HEK293 (cell line): ENCODE measurements at regions not wholly inside any gene's neighbourhood (a gene's known extent, or its start where the extent isn't known, plus 50 kb on each side); places are given as distances from the start of the nearest gene placed in this dataset.

Experiments used
- CTCF ChIP-seq: fragments of 450-650 bp; formaldehyde crosslinking; IDR thresholded peaks from 2 replicates; pipeline ENCODE4 v1.5.1; 2016; ENCODE audit warnings: missing biosample characterization, missing genetic modification characterization
- PRDM1 ChIP-seq: fragments of 450-650 bp; formaldehyde crosslinking; IDR thresholded peaks from 2 replicates; pipeline ENCODE4; 2016; ENCODE audit warnings: missing biosample characterization, missing genetic modification characterization
- TCF7L2 ChIP-seq: IDR thresholded peaks from 2 replicates; pipeline ENCODE4 v1.6.1; 2011; ENCODE audit warnings: low read depth, mild to moderate bottlenecking, inconsistent platforms, low read length, moderate library complexity, borderline replicate concordance
- ZBTB26 ChIP-seq: fragments of 450-650 bp; formaldehyde crosslinking; optimal IDR thresholded peaks from 2 replicates; pipeline ENCODE3; 2016; ENCODE audit warnings: missing biosample characterization, mild to moderate bottlenecking, missing genetic modification characterization
- ZNF10 ChIP-seq: fragments of 450-650 bp; formaldehyde crosslinking; IDR thresholded peaks from 2 replicates; pipeline ENCODE4 v1.5.1; 2017; ENCODE audit warnings: missing biosample characterization, missing genetic modification characterization
- ZNF121 ChIP-seq: fragments of 450-650 bp; formaldehyde crosslinking; IDR thresholded peaks from 2 replicates; pipeline ENCODE4 v1.5.1; 2016; ENCODE audit warnings: missing biosample characterization, missing genetic modification characterization
- ZNF302 ChIP-seq: fragments of 450-650 bp; formaldehyde crosslinking; IDR thresholded peaks from 2 replicates; pipeline ENCODE4 v1.5.1; 2016; ENCODE audit warnings: missing biosample characterization, missing genetic modification characterization, low read depth
- ZSCAN5A ChIP-seq: fragments of 450-650 bp; formaldehyde crosslinking; IDR thresholded peaks from 2 replicates; pipeline ENCODE4 v1.5.1; 2016; ENCODE audit warnings: missing biosample characterization, missing genetic modification characterization
- TF ChIP-seq, protein P1 (sequence below): fragments of 450-650 bp; formaldehyde crosslinking; IDR thresholded peaks from 2 replicates; pipeline ENCODE4 v1.5.1; 2017; ENCODE audit warnings: missing biosample characterization, missing genetic modification characterization

- TF ChIP-seq TCF7L2, result no peak
- TF ChIP-seq CTCF (tag by site-specific recombination), result no peak
- TF ChIP-seq PRDM1, result no peak
- no peak for TF ChIP-seq ZNF10 (tag by site-specific recombination)
- TF ChIP-seq ZBTB26 (tag by site-specific recombination), result no peak
- no peak for TF ChIP-seq ZNF121 (tag by site-specific recombination)
- no peak for TF ChIP-seq ZNF302
- no peak for TF ChIP-seq ZSCAN5A
- TF ChIP-seq, protein P1, sequence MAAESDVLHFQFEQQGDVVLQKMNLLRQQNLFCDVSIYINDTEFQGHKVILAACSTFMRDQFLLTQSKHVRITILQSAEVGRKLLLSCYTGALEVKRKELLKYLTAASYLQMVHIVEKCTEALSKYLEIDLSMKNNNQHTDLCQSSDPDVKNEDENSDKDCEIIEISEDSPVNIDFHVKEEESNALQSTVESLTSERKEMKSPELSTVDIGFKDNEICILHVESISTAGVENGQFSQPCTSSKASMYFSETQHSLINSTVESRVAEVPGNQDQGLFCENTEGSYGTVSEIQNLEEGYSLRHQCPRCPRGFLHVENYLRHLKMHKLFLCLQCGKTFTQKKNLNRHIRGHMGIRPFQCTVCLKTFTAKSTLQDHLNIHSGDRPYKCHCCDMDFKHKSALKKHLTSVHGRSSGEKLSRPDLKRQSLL (tag by site-specific recombination), result no peak
Observed at GRCh38 chr2:41484858-41485234, 563.0 kb upstream of the PKDCC start.
